Ascending aorta (tissue), 2 donors: ENCODE measurements at regions not wholly inside any gene's neighbourhood (a gene's known extent, or its start where the extent isn't known, plus 50 kb on each side); places are given as distances from the start of the nearest gene placed in this dataset.

Experiments used
- DNase-seq, 2 donors: peaks; one replicate each; pipeline ENCODE4 v3.0.0-alpha.2; 2019; ENCODE audit warnings: low spot score in 2 of 2
- H3K27ac ChIP-seq, 2 donors: fragments of 200-600 bp; sonication (generic); one replicate each; pipeline ENCODE4 v1.5.1; 2016 to 2017; ENCODE audit warnings: mild to moderate bottlenecking in 1 of 2
- H3K27me3 ChIP-seq: fragments of 200-600 bp; sonication (generic); one replicate; pipeline ENCODE4 v1.5.1; 2017
- H3K36me3 ChIP-seq, 2 donors: fragments of 200-600 bp; sonication (generic); one replicate each; pipeline ENCODE4 v1.5.1; 2016
- H3K4me1 ChIP-seq, 2 donors: fragments of 200-600 bp; sonication (generic); one replicate each; pipeline ENCODE4 v1.5.1; 2016 to 2017; ENCODE audit warnings: mild to moderate bottlenecking in 1 of 2
- H3K4me3 ChIP-seq, 2 donors: fragments of 200-600 bp; sonication (generic); one replicate each; pipeline ENCODE4 v1.5.1; 2016 to 2017; ENCODE audit warnings: mild to moderate bottlenecking in 1 of 2
- H3K9me3 ChIP-seq, 2 donors: fragments of 200-600 bp; sonication (generic); one replicate each; pipeline ENCODE4 v1.5.1; 2016
- intact Hi-C: fragments of 100-400 bp; cut with DNase I; formaldehyde crosslinking; loops from one replicate; pipeline ENCODE4 v1.15.1; 2023
- TF ChIP-seq, protein P1 (sequence below), 3 experiments: fragments of 200-600 bp in 2 of 3; fragments of 450-650 bp in 1 of 3; sonication (generic) in 2 of 3; IDR thresholded peaks; one replicate each; pipeline ENCODE4 v1.5.1; 2016 to 2019; ENCODE audit warnings: antibody characterized with exemption in 3 of 3, mild to moderate bottlenecking in 1 of 3, moderate library complexity in 1 of 3

GRCh38 chr10:84890706-84891105 is 562.3 kb downstream of the CCSER2 start:
- no peak overlapping the region for H3K27ac ChIP-seq
- no peaks in the 10 kb centered on the region for H3K4me1 ChIP-seq
- intact Hi-C loops = no loop called here
- TF ChIP-seq, protein P1, sequence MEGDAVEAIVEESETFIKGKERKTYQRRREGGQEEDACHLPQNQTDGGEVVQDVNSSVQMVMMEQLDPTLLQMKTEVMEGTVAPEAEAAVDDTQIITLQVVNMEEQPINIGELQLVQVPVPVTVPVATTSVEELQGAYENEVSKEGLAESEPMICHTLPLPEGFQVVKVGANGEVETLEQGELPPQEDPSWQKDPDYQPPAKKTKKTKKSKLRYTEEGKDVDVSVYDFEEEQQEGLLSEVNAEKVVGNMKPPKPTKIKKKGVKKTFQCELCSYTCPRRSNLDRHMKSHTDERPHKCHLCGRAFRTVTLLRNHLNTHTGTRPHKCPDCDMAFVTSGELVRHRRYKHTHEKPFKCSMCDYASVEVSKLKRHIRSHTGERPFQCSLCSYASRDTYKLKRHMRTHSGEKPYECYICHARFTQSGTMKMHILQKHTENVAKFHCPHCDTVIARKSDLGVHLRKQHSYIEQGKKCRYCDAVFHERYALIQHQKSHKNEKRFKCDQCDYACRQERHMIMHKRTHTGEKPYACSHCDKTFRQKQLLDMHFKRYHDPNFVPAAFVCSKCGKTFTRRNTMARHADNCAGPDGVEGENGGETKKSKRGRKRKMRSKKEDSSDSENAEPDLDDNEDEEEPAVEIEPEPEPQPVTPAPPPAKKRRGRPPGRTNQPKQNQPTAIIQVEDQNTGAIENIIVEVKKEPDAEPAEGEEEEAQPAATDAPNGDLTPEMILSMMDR (IDR thresholded peaks at IDR 0.05) = no peak
- no peaks in the 10 kb centered on the region for H3K9me3 ChIP-seq
- no peaks in the 10 kb centered on the region for H3K27me3 ChIP-seq
- H3K36me3 ChIP-seq = no peaks in the 10 kb centered on the region
- no peak for DNase-seq
- no peak overlapping the region for H3K4me3 ChIP-seq

DNA sequence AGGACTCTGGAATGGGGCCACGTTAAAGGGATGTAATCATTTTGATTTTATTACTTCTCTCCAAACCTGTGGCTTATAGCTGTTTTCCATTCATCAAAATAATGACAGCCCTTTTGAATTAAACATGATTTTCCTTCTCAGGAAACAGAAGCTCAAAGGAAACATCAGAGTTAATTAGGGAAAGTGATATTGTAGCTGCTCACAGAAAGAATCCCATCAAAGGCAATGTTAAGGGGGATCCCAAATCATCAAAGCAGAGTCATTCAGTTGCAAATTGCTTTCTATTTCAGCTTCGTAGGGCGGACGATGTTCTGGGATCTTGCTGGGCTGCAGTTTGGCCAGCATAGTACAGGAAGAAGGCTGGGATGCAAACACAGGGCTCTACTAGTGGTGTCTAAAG is 563.2 kb downstream of the CCSER2 start:
- Histone ChIP-seq H3K4me1 (no peaks in the 10 kb centered on the region), H3K27me3 (no peaks in the 10 kb centered on the region), H3K36me3 (no peaks in the 10 kb centered on the region), H3K4me3 (no peak overlapping the region), H3K27ac (no peak overlapping the region), H3K9me3 (no peaks in the 10 kb centered on the region)
- intact Hi-C loops = no loop called here
- DNase-seq = no peak
- TF ChIP-seq, protein P1 (IDR thresholded peaks at IDR 0.05) = no peak

- no peaks in the 10 kb centered on the region for H3K4me1 ChIP-seq
- intact Hi-C loops = no loop called here
- no peaks in the 10 kb centered on the region for H3K27me3 ChIP-seq
- H3K27ac ChIP-seq = no peak overlapping the region
- H3K4me3 ChIP-seq = no peak overlapping the region
- DNase-seq = no peak
- H3K36me3 ChIP-seq = no peaks in the 10 kb centered on the region
- TF ChIP-seq, protein P1 (IDR thresholded peaks at IDR 0.05) = no peak
- no peaks in the 10 kb centered on the region for H3K9me3 ChIP-seq
Observed at GRCh38 chr10:84895541-84895940, 567.2 kb downstream of the CCSER2 start.

GRCh38 chr10:84896909-84897308 is 568.5 kb downstream of the CCSER2 start:
- no peaks in the 10 kb centered on the region for H3K27me3 ChIP-seq
- no peaks in the 10 kb centered on the region for H3K9me3 ChIP-seq
- TF ChIP-seq, protein P1 (IDR thresholded peaks at IDR 0.05) = no peak
- no peak for DNase-seq
- intact Hi-C loops = no loop called here
- H3K36me3 ChIP-seq = no peaks in the 10 kb centered on the region
- H3K27ac ChIP-seq = no peak overlapping the region
- H3K4me1 ChIP-seq = no peaks in the 10 kb centered on the region
- H3K4me3 ChIP-seq = no peak overlapping the region

DNA sequence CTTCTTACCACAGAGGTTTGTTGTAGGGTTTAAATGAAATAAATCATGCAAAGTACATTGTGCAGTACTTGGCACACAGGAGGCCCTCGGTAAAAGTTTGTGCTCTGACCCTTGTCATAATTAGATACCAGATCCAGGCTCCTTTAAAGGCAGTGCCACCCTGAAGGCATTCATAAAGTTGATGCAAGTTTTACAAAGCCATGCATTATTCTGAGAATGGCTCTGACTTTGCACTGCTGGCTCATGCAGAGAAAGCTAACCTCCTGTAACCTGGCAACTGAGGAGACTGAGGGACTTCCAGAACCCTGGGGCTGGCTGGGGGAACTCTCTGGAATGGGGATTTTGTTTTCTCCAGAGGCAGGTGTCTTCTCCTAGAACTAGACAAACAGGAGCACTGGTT is 570.9 kb downstream of the CCSER2 start:
- Histone ChIP-seq H3K27ac (no peak overlapping the region), H3K36me3 (no peaks in the 10 kb centered on the region), H3K27me3 (no peaks in the 10 kb centered on the region), H3K4me3 (no peak overlapping the region), H3K4me1 (no peaks in the 10 kb centered on the region), H3K9me3 (no peaks in the 10 kb centered on the region)
- no peak for DNase-seq
- intact Hi-C loops = no loop called here
- TF ChIP-seq, protein P1 (IDR thresholded peaks at IDR 0.05) = no peak

- Histone ChIP-seq H3K27me3 (no peaks in the 10 kb centered on the region), H3K4me3 (no peak overlapping the region), H3K9me3 (no peaks in the 10 kb centered on the region), H3K36me3 (no peaks in the 10 kb centered on the region), H3K4me1 (no peaks in the 10 kb centered on the region), H3K27ac (no peak overlapping the region)
- TF ChIP-seq, protein P1 (IDR thresholded peaks at IDR 0.05) = no peak
- intact Hi-C loops = no loop called here
- DNase-seq = no peak
Observed at GRCh38 chr10:84900141-84900540, 571.8 kb downstream of the CCSER2 start.
